SK-N-SH treated with all-trans-retinoic acid at 6 μM for 48 hours (cell line): ENCODE measurements at regions not wholly inside any gene's neighbourhood (a gene's known extent, or its start where the extent isn't known, plus 50 kb on each side); places are given as distances from the start of the nearest gene placed in this dataset.

Experiments used
- ATAC-seq: fragments of 200-7000 bp; cut with Tn5 transposase; 3 replicates; pipeline ENCODE4 v1.9.1; 2020; ENCODE audit warnings: mild to moderate bottlenecking, moderate library complexity
- ARNTL ChIP-seq: fragments of 450-650 bp; formaldehyde crosslinking; IDR thresholded peaks from 2 replicates; pipeline ENCODE4 v1.5.0; 2020; ENCODE audit warnings: low read depth, mild to moderate bottlenecking, moderate library complexity, borderline replicate concordance
- BACH2 ChIP-seq: fragments of 250-450 bp; sonication (Bioruptor Pico); IDR thresholded peaks from 2 replicates; pipeline ENCODE4 v1.9.0; 2021; ENCODE audit warnings: mild to moderate bottlenecking, borderline replicate concordance
- CSDC2 ChIP-seq: fragments of 250-450 bp; sonication (Bioruptor Pico); IDR thresholded peaks from 2 replicates; pipeline ENCODE4 v1.5.0; 2020; ENCODE audit warnings: mild to moderate bottlenecking, moderate library complexity
- ESRRG ChIP-seq: fragments of 250-450 bp; sonication (Bioruptor Pico); IDR thresholded peaks from 2 replicates; pipeline ENCODE4 v1.6.1; 2021; ENCODE audit warnings: mild to moderate bottlenecking
- ISL1 ChIP-seq: fragments of 250-450 bp; sonication (Bioruptor Pico); IDR thresholded peaks from 2 replicates; pipeline ENCODE4 v2.1.2; 2022; ENCODE audit warnings: mild to moderate bottlenecking, moderate library complexity
- OSR1 ChIP-seq: fragments of 250-450 bp; sonication (Bioruptor Pico); IDR thresholded peaks from 2 replicates; pipeline ENCODE4 v1.8.0; 2022; ENCODE audit warnings: moderate library complexity, mild to moderate bottlenecking, inconsistent platforms
- PPARA ChIP-seq: fragments of 250-450 bp; sonication (Bioruptor Pico); IDR thresholded peaks from 2 replicates; pipeline ENCODE4 v1.5.0; 2020; ENCODE audit warnings: mild to moderate bottlenecking, borderline replicate concordance
- RARB ChIP-seq: fragments of 250-450 bp; sonication (Bioruptor Pico); IDR thresholded peaks from 2 replicates; pipeline ENCODE4 v1.8.0; 2021; ENCODE audit warnings: mild to moderate bottlenecking, moderate library complexity
- SNAI2 ChIP-seq: fragments of 250-450 bp; sonication (Bioruptor Pico); IDR thresholded peaks from 2 replicates; pipeline ENCODE4 v1.5.0; 2020; ENCODE audit warnings: mild to moderate bottlenecking, moderate library complexity
- TCF4 ChIP-seq: fragments of 250-450 bp; sonication (Bioruptor Pico); IDR thresholded peaks from 2 replicates; pipeline ENCODE4 v1.8.0; 2021; ENCODE audit warnings: mild to moderate bottlenecking, moderate library complexity, borderline replicate concordance
- TOX ChIP-seq: fragments of 250-450 bp; sonication (Bioruptor Pico); IDR thresholded peaks from 2 replicates; pipeline ENCODE4 v1.8.0; 2021; ENCODE audit warnings: mild to moderate bottlenecking, moderate library complexity, borderline replicate concordance
- ZC3H10 ChIP-seq: fragments of 250-450 bp; sonication (Bioruptor Pico); IDR thresholded peaks from 2 replicates; pipeline ENCODE4 v1.5.1; 2021; ENCODE audit warnings: mild to moderate bottlenecking, moderate library complexity
- ZFP3 ChIP-seq: fragments of 250-450 bp; sonication (Bioruptor Pico); IDR thresholded peaks from 2 replicates; pipeline ENCODE4 v1.5.0; 2020; ENCODE audit warnings: mild to moderate bottlenecking, moderate library complexity
- ZFP30 ChIP-seq: fragments of 450-650 bp; formaldehyde crosslinking; IDR thresholded peaks from 2 replicates; pipeline ENCODE4 v1.5.0; 2022; ENCODE audit warnings: mild to moderate bottlenecking, moderate library complexity
- ZNF565 ChIP-seq: fragments of 450-650 bp; formaldehyde crosslinking; conservative IDR thresholded peaks from 2 replicates; pipeline ENCODE4 v1.5.0; 2020; ENCODE audit warnings: low read depth, mild to moderate bottlenecking, moderate library complexity
- ZNF8 ChIP-seq: fragments of 450-650 bp; formaldehyde crosslinking; IDR thresholded peaks from 2 replicates; pipeline ENCODE4 v1.5.0; 2020; ENCODE audit warnings: mild to moderate bottlenecking, moderate library complexity
- TF ChIP-seq, protein P1 (sequence below): fragments of 250-450 bp; sonication (Bioruptor Pico); IDR thresholded peaks from 2 replicates; pipeline ENCODE4 v1.5.1; 2021; ENCODE audit warnings: mild to moderate bottlenecking, moderate library complexity
- TF ChIP-seq, protein P2 (sequence below): fragments of 250-450 bp; sonication (Bioruptor Pico); IDR thresholded peaks from 2 replicates; pipeline ENCODE4 v1.5.0; 2020; ENCODE audit warnings: mild to moderate bottlenecking, moderate library complexity
- TF ChIP-seq, protein P3 (sequence below): fragments of 250-450 bp; sonication (Bioruptor Pico); IDR thresholded peaks from 2 replicates; pipeline ENCODE4 v1.8.0; 2021; ENCODE audit warnings: low read depth, mild to moderate bottlenecking, moderate library complexity, borderline replicate concordance
- TF ChIP-seq, protein P4 (sequence below): fragments of 250-450 bp; sonication (Bioruptor Pico); IDR thresholded peaks from 2 replicates; pipeline ENCODE4 v1.8.0; 2020; ENCODE audit warnings: mild to moderate bottlenecking, moderate library complexity, borderline replicate concordance

DNA sequence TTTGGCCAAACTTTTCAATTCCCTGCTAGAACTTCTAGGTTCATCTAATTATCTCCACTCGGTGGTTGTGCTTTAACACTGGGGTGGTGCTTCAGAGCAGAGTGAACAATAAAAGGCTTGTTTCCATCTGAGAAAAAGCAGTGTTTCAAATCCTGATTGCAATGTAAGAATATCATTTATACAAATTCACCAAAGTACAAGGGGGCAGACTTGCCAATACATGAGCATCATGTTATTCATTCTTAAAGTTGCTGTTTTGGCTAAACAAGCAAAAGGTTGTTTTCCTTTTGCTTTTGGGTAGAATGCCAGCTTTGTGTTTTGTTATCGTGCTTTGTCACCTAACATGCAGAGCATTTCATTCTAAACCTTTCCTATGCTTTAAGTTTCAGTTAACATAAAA lies 78.5 kb upstream of the UBAC2 start:
- TF ChIP-seq, protein P1, sequence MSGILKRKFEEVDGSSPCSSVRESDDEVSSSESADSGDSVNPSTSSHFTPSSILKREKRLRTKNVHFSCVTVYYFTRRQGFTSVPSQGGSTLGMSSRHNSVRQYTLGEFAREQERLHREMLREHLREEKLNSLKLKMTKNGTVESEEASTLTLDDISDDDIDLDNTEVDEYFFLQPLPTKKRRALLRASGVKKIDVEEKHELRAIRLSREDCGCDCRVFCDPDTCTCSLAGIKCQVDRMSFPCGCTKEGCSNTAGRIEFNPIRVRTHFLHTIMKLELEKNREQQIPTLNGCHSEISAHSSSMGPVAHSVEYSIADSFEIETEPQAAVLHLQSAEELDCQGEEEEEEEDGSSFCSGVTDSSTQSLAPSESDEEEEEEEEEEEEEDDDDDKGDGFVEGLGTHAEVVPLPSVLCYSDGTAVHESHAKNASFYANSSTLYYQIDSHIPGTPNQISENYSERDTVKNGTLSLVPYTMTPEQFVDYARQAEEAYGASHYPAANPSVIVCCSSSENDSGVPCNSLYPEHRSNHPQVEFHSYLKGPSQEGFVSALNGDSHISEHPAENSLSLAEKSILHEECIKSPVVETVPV = no peak
- TF ChIP-seq, protein P2, sequence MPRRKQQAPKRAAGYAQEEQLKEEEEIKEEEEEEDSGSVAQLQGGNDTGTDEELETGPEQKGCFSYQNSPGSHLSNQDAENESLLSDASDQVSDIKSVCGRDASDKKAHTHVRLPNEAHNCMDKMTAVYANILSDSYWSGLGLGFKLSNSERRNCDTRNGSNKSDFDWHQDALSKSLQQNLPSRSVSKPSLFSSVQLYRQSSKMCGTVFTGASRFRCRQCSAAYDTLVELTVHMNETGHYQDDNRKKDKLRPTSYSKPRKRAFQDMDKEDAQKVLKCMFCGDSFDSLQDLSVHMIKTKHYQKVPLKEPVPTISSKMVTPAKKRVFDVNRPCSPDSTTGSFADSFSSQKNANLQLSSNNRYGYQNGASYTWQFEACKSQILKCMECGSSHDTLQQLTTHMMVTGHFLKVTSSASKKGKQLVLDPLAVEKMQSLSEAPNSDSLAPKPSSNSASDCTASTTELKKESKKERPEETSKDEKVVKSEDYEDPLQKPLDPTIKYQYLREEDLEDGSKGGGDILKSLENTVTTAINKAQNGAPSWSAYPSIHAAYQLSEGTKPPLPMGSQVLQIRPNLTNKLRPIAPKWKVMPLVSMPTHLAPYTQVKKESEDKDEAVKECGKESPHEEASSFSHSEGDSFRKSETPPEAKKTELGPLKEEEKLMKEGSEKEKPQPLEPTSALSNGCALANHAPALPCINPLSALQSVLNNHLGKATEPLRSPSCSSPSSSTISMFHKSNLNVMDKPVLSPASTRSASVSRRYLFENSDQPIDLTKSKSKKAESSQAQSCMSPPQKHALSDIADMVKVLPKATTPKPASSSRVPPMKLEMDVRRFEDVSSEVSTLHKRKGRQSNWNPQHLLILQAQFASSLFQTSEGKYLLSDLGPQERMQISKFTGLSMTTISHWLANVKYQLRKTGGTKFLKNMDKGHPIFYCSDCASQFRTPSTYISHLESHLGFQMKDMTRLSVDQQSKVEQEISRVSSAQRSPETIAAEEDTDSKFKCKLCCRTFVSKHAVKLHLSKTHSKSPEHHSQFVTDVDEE (CRISPR knock-in tag) = no peak
- TF ChIP-seq BACH2 (CRISPR knock-in tag) (no peak), ZFP3 (CRISPR knock-in tag) (no peak), OSR1 (CRISPR knock-in tag) (no peak), TOX (CRISPR knock-in tag) (no peak), SNAI2 (CRISPR knock-in tag) (no peak), ZNF565 (CRISPR knock-in tag) (no peak), TCF4 (no peak), ZFP30 (no peak), ZNF8 (CRISPR knock-in tag) (no peak), ARNTL (CRISPR knock-in tag) (no peak), ZC3H10 (CRISPR knock-in tag) (no peak), ESRRG (CRISPR knock-in tag) (no peak), RARB (CRISPR knock-in tag) (no peak), ISL1 (CRISPR knock-in tag) (no peak)
- TF ChIP-seq, protein P3, sequence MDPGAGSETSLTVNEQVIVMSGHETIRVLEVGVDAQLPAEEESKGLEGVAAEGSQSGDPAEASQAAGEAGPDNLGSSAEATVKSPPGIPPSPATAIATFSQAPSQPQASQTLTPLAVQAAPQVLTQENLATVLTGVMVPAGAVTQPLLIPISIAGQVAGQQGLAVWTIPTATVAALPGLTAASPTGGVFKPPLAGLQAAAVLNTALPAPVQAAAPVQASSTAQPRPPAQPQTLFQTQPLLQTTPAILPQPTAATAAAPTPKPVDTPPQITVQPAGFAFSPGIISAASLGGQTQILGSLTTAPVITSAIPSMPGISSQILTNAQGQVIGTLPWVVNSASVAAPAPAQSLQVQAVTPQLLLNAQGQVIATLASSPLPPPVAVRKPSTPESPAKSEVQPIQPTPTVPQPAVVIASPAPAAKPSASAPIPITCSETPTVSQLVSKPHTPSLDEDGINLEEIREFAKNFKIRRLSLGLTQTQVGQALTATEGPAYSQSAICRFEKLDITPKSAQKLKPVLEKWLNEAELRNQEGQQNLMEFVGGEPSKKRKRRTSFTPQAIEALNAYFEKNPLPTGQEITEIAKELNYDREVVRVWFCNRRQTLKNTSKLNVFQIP (CRISPR knock-in tag) = no peak
- TF ChIP-seq, protein P4, sequence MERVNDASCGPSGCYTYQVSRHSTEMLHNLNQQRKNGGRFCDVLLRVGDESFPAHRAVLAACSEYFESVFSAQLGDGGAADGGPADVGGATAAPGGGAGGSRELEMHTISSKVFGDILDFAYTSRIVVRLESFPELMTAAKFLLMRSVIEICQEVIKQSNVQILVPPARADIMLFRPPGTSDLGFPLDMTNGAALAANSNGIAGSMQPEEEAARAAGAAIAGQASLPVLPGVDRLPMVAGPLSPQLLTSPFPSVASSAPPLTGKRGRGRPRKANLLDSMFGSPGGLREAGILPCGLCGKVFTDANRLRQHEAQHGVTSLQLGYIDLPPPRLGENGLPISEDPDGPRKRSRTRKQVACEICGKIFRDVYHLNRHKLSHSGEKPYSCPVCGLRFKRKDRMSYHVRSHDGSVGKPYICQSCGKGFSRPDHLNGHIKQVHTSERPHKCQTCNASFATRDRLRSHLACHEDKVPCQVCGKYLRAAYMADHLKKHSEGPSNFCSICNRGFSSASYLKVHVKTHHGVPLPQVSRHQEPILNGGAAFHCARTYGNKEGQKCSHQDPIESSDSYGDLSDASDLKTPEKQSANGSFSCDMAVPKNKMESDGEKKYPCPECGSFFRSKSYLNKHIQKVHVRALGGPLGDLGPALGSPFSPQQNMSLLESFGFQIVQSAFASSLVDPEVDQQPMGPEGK = no peak
- no peak for ATAC-seq

DNA sequence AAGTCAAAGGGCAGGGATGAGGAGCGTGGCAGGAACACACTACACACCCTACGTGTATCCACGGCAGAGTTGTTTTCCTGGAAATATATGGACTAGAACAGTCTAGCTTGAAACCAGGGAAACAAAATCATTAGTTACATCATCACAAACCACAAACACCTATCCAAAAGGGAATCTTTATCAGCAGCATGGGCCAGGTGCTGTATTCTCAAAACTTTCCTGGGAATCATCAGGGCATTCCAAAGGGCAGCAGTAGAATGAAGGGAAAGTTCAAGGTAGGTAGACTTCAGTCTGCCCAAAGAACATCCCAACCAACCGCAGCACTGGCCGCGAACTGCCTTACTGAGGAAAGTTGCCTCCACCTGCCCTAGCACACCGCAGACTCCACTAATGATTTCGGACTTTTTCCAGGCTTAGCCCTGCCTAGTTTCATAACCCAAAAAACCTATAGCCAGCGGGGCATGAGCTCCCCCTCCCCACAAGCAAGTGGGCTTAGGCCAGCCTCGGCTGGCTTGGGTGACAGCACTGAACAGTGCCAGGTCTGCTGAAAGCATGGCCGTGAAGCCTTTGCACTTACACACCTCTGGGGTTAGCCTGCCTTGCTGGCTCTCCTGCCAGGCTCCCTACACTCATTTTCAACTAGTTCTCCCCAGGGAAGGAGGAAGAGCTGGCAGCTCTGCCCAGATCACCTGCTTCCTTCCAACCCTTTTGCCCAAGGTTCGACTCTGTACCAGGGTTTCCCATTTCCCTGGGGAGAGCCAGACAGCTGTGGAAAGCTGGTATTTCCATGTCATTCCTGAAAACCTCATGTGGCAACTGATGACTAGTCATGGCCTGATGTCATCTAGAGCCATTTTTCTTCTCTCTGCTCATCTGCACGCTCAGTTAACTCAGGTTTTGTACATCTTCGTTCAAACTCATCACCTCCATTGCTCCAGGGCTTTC lies 77.3 kb upstream of the UBAC2 start:
- TF ChIP-seq, protein P1 = no peak
- no peak for TF ChIP-seq SNAI2 (CRISPR knock-in tag)
- TF ChIP-seq ZFP30 = no peak
- no peak for TF ChIP-seq OSR1 (CRISPR knock-in tag)
- TF ChIP-seq TOX (CRISPR knock-in tag) = no peak
- TF ChIP-seq CSDC2 (CRISPR knock-in tag) = no peak
- TF ChIP-seq PPARA (CRISPR knock-in tag) = no peak
- TF ChIP-seq, protein P3 (CRISPR knock-in tag) = no peak
- no peak for TF ChIP-seq ZC3H10 (CRISPR knock-in tag)
- TF ChIP-seq, all 23 proteins: peak for 0
- peak; percentile 50; the same call in 2 of the 3 replicates for ATAC-seq
